HCT116 (cell line): ENCODE measurements at regions not wholly inside any gene's neighbourhood (a gene's known extent, or its start where the extent isn't known, plus 50 kb on each side); places are given as distances from the start of the nearest gene placed in this dataset.

Source experiments
- ATAC-seq: fragments of 200-7000 bp; cut with Tn5 transposase; 2 replicates; pipeline ENCODE4 v1.9.1; 2020; ENCODE audit warnings: mild to moderate bottlenecking, moderate library complexity
- BruUV-seq: library from RNA; stranded (reverse); fragments of 400-500 nt; replicated peaks from 2 replicates; lab custom pipeline; 2021; lab: Mats Ljungman, UMichigan
- CTCF ChIA-PET: fragments of 300-600 bp; sonication (Branson Sonifier 250); formaldehyde crosslinking; loops from one replicate; lab custom pipeline; 2021; ENCODE audit warnings: antibody characterized with exemption; lab: Charles Lee
- POLR2A ChIA-PET: fragments of 300-600, 350-600 bp; sonication (Branson Sonifier 250); formaldehyde crosslinking; loops from one replicate; lab custom pipeline; 2021; ENCODE audit warnings: antibody characterized with exemption; lab: Charles Lee
- RAD21 ChIA-PET, 2 experiments: fragments of 300-600 bp; sonication (Branson Sonifier 250); formaldehyde crosslinking; loops; one replicate each; lab custom pipeline; 2023; ENCODE audit warnings: low total read pairs in 2 of 2; ENCODE audit not compliant: uncharacterized antibody in 2 of 2, unreplicated experiment in 2 of 2, low non-redundant PET in 1 of 2; lab: Charles Lee
- DNase-seq: peaks from one replicate; pipeline ENCODE4 v3.0.0-alpha.2; 2010; ENCODE audit warnings: low read depth, low spot score
- H2AFZ ChIP-seq: fragments of 200-600 bp; shearing (Covaris generic), sonication (generic); 2 replicates; pipeline ENCODE4 v1.6.1; 2017; ENCODE audit warnings: low read depth, mixed run types, mixed read lengths, antibody characterized with exemption, low read length; ENCODE audit not compliant: poor library complexity, severe bottlenecking
- H3K27ac ChIP-seq: 2 replicates; pipeline ENCODE4 v1.5.1; 2012; ENCODE audit warnings: low read depth, low read length
- H3K27me3 ChIP-seq: fragments of 200-600 bp; sonication (generic); 2 replicates; pipeline ENCODE4 v1.6.1; 2016; ENCODE audit warnings: mixed run types, low read length, mixed read lengths; ENCODE audit not compliant: insufficient read depth
- H3K36me3 ChIP-seq, 2 experiments: fragments of 200-500 bp in 1 of 2; fragments of 200-600 bp in 1 of 2; sonication (Bioruptor generic) in 1 of 2; sonication (generic) in 1 of 2; 2 replicates each; pipeline versions ENCODE4 v1.5.1 to v1.6.1; 2014 to 2016; ENCODE audit warnings: low read length in 2 of 2, inconsistent platforms in 1 of 2, mixed read lengths in 1 of 2, mixed run types in 1 of 2; ENCODE audit not compliant: insufficient read depth in 2 of 2, control insufficient read depth in 1 of 2
- H3K4me1 ChIP-seq, 2 experiments: fragments of 200-600 bp in 1 of 2; sonication (generic) in 1 of 2; 2 replicates each; pipeline versions ENCODE4 v1.5.1 to v1.6.1; 2012 to 2017; ENCODE audit warnings: low read length in 2 of 2, inconsistent platforms in 1 of 2, mild to moderate bottlenecking in 1 of 2, mixed read lengths in 1 of 2, mixed run types in 1 of 2, moderate library complexity in 1 of 2; ENCODE audit not compliant: insufficient read depth in 2 of 2, control insufficient read depth in 1 of 2
- H3K4me2 ChIP-seq: fragments of 200-600 bp; sonication (generic); 2 replicates; pipeline ENCODE4 v1.6.1; 2017; ENCODE audit warnings: mixed run types, low read length, mixed read lengths
- H3K4me3 ChIP-seq, 2 experiments: fragments of 200-600 bp in 1 of 2; sonication (generic) in 1 of 2; replicated peaks in 1 of 2; 2 replicates each; pipeline ENCODE4 v1.5.1; 2011 to 2016; ENCODE audit warnings: low read length in 2 of 2, control low read depth in 1 of 2, low read depth in 1 of 2, mild to moderate bottlenecking in 1 of 2, mixed read lengths in 1 of 2, mixed run types in 1 of 2
- H3K79me2 ChIP-seq: fragments of 200-600 bp; sonication (generic); 2 replicates; pipeline ENCODE4 v1.6.1; 2017; ENCODE audit warnings: mild to moderate bottlenecking, mixed run types, low read length, moderate library complexity, mixed read lengths; ENCODE audit not compliant: insufficient read depth
- H3K9ac ChIP-seq: fragments of 200-600 bp; sonication (generic); 2 replicates; pipeline ENCODE4 v1.6.1; 2016; ENCODE audit warnings: low read length, mixed read lengths
- H3K9me2 ChIP-seq: fragments of 200-600 bp; sonication (generic), shearing (Covaris generic); 2 replicates; pipeline ENCODE4 v1.6.1; 2017; ENCODE audit warnings: mixed run types, mild to moderate bottlenecking, moderate library complexity; ENCODE audit not compliant: insufficient read depth
- H3K9me3 ChIP-seq, 2 experiments: fragments of 200-500 bp in 1 of 2; fragments of 200-600 bp in 1 of 2; sonication (Bioruptor generic) in 1 of 2; sonication (generic) in 1 of 2; 2 replicates each; pipeline ENCODE4 v1.6.1; 2014 to 2017; ENCODE audit warnings: low read length in 2 of 2, mixed read lengths in 2 of 2, inconsistent platforms in 1 of 2, low read depth in 1 of 2, mild to moderate bottlenecking in 1 of 2, mixed run types in 1 of 2, moderate library complexity in 1 of 2; ENCODE audit not compliant: control insufficient read depth in 1 of 2, insufficient read depth in 1 of 2
- H4K20me1 ChIP-seq: fragments of 200-600 bp; sonication (generic), shearing (Covaris generic); 2 replicates; pipeline ENCODE4 v1.6.1; 2017; ENCODE audit warnings: mixed run types, mild to moderate bottlenecking, moderate library complexity; ENCODE audit not compliant: insufficient read depth
- ATF3 ChIP-seq: IDR thresholded peaks from 2 replicates; pipeline ENCODE4 v1.6.1; 2012
- CBX3 ChIP-seq: IDR thresholded peaks from 2 replicates; pipeline ENCODE4 v1.6.1; 2012; ENCODE audit warnings: low read depth
- CEBPB ChIP-seq: IDR thresholded peaks from 2 replicates; pipeline ENCODE4 v1.6.1; 2012; ENCODE audit warnings: low read depth
- CTCF ChIP-seq, 3 experiments: fragments of 200-600 bp in 1 of 3; sonication (generic) in 1 of 3; IDR thresholded peaks in 2 of 3; conservative IDR thresholded peaks in 1 of 3; 2 replicates each; pipeline ENCODE4 v1.5.1; 2012 to 2017; ENCODE audit warnings: low read depth in 2 of 3, low read length in 2 of 3, antibody characterized with exemption in 1 of 3, borderline replicate concordance in 1 of 3, control low read depth in 1 of 3, mild to moderate bottlenecking in 1 of 3, mixed read lengths in 1 of 3, mixed run types in 1 of 3, moderate library complexity in 1 of 3; ENCODE audit not compliant: insufficient read depth in 1 of 3
- EGR1 ChIP-seq: IDR thresholded peaks from 2 replicates; pipeline ENCODE4 v1.6.1; 2012; ENCODE audit warnings: low read depth
- ELF1 ChIP-seq: IDR thresholded peaks from 2 replicates; pipeline ENCODE4 v1.6.1; 2012; ENCODE audit warnings: low read depth, borderline replicate concordance
- EZH2 ChIP-seq: fragments of 200-600 bp; sonication (generic); IDR thresholded peaks from 2 replicates; pipeline ENCODE4 v1.6.1; 2017; ENCODE audit warnings: antibody characterized with exemption, mixed run types
- EZH2phosphoT487 ChIP-seq: fragments of 200-600 bp; IDR thresholded peaks from 2 replicates; pipeline ENCODE4 v1.6.1; 2018; ENCODE audit warnings: antibody characterized with exemption, borderline replicate concordance
- FOSL1 ChIP-seq: IDR thresholded peaks from 2 replicates; pipeline ENCODE4 v1.6.1; 2012; ENCODE audit warnings: low read depth
- JUND ChIP-seq: IDR thresholded peaks from 2 replicates; pipeline ENCODE4 v1.6.1; 2012
- MAX ChIP-seq: IDR thresholded peaks from 2 replicates; pipeline ENCODE4 v1.6.1; 2012
- POLR2A ChIP-seq: IDR thresholded peaks from 2 replicates; pipeline ENCODE4 v1.7.0; 2011; ENCODE audit warnings: borderline replicate concordance; ENCODE audit not compliant: insufficient read depth, insufficient read length; ENCODE audit errors: extremely low read depth
- POLR2AphosphoS5 ChIP-seq: IDR thresholded peaks from 2 replicates; pipeline ENCODE4 v1.6.1; 2011; ENCODE audit warnings: mild to moderate bottlenecking, low read depth, low read length, moderate library complexity
- RAD21 ChIP-seq: IDR thresholded peaks from 2 replicates; pipeline ENCODE4 v1.6.1; 2012; ENCODE audit warnings: low read depth, mild to moderate bottlenecking
- SIN3A ChIP-seq: IDR thresholded peaks from 2 replicates; pipeline ENCODE4 v1.6.1; 2012; ENCODE audit warnings: low read depth
- SRF ChIP-seq: IDR thresholded peaks from 2 replicates; pipeline ENCODE4 v1.6.1; 2012; ENCODE audit warnings: low read depth
- TCF7L2 ChIP-seq: IDR thresholded peaks from 2 replicates; pipeline ENCODE4 v1.7.0; 2011; ENCODE audit warnings: borderline replicate concordance, inconsistent platforms; ENCODE audit not compliant: insufficient read depth, insufficient read length; ENCODE audit errors: extremely low read depth
- YY1 ChIP-seq: IDR thresholded peaks from 2 replicates; pipeline ENCODE4 v1.6.1; 2011; ENCODE audit warnings: low read length, low read depth, moderate library complexity, mild to moderate bottlenecking; ENCODE audit not compliant: insufficient replicate concordance; ENCODE audit errors: extremely low read depth
- ZNF274 ChIP-seq: fragments of 200-500 bp; sonication (Bioruptor generic); IDR thresholded peaks from 2 replicates; pipeline ENCODE4 v1.6.1; 2014; ENCODE audit warnings: mild to moderate bottlenecking, low read depth, low read length, inconsistent platforms
- intact Hi-C: fragments of 100-400 bp; cut with micrococcal nuclease; formaldehyde crosslinking; loops from 2 replicates; pipeline ENCODE4 v1.10.0; 2022
- TF ChIP-seq, protein P1 (sequence below): IDR thresholded peaks from 2 replicates; pipeline ENCODE4 v1.6.1; 2011; ENCODE audit warnings: mild to moderate bottlenecking, low read length, moderate library complexity; ENCODE audit not compliant: insufficient replicate concordance; ENCODE audit errors: extremely low read depth

- no peak for TF ChIP-seq EZH2
- TF ChIP-seq ATF3, result no peak
- no peak for TF ChIP-seq EGR1
- no peak for TF ChIP-seq ELF1
- no peak for TF ChIP-seq TCF7L2
These were observed 209.0 kb upstream of the SIX2 start (continued) for GRCh38 chr2:45218297-45218696.

GRCh38 chr2:45216118-45216517 lies 206.9 kb upstream of the SIX2 start:
- Histone ChIP-seq H3K4me2 (no peak overlapping the region), H3K4me3 (no peak overlapping the region), H3K27me3 (0 out of 2 replicates have a peak, but pooled peaks cover 4% of the 10 kb centered on the region), H3K9me2 (no peaks in the 10 kb centered on the region), H4K20me1 (no peaks in the 10 kb centered on the region), H3K9me3 (no peaks in the 10 kb centered on the region), H3K9ac (no peak overlapping the region), H3K36me3 (no peaks in the 10 kb centered on the region), H3K27ac (no peak overlapping the region), H2AFZ (no peak overlapping the region), H3K79me2 (no peaks in the 10 kb centered on the region), H3K4me1 (peaks cover 0 to 4% of the 10 kb centered on the region in 2 experiments; a peak in 1 of 4 replicates)
- ATAC-seq (no peak), DNase-seq (no peak)
- intact Hi-C loops, result no loop called here
- TF ChIP-seq JUND (no peak), ELF1 (no peak), MAX (no peak), RAD21 (no peak), POLR2A (no peak), SIN3A (no peak), FOSL1 (no peak), CBX3 (no peak), SRF (no peak), EGR1 (no peak), EZH2 (no peak), ZNF274 (no peak), POLR2AphosphoS5 (no peak), YY1 (no peak), TCF7L2 (no peak), CTCF (IDR thresholded peaks at IDR 0.05 in 2 of 3, conservative IDR thresholded peaks at IDR 0.05 in 1 of 3; ENCODE audit: borderline replicate concordance in 1 of 3, insufficient read depth in 1 of 3, low read depth in 2 of 3, low read length in 2 of 3) (no peak), CEBPB (no peak), EZH2phosphoT487 (no peak)
- TF ChIP-seq, protein P1, sequence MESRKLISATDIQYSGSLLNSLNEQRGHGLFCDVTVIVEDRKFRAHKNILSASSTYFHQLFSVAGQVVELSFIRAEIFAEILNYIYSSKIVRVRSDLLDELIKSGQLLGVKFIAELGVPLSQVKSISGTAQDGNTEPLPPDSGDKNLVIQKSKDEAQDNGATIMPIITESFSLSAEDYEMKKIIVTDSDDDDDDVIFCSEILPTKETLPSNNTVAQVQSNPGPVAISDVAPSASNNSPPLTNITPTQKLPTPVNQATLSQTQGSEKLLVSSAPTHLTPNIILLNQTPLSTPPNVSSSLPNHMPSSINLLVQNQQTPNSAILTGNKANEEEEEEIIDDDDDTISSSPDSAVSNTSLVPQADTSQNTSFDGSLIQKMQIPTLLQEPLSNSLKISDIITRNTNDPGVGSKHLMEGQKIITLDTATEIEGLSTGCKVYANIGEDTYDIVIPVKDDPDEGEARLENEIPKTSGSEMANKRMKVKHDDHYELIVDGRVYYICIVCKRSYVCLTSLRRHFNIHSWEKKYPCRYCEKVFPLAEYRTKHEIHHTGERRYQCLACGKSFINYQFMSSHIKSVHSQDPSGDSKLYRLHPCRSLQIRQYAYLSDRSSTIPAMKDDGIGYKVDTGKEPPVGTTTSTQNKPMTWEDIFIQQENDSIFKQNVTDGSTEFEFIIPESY, result no peak
- ChIA-PET CTCF (no interaction called here), POLR2A (no interaction called here), RAD21 (no interaction called here)
- no TSS peak for BruUV-seq
